ENCODE measurements at regions not wholly inside any gene's neighbourhood (a gene's known extent, or its start where the extent isn't known, plus 50 kb on each side); places are given as distances from the start of the nearest gene placed in this dataset.
A peak's percentile ranks its signal among the peaks of the same experiment; 100 is the strongest.

DNA sequence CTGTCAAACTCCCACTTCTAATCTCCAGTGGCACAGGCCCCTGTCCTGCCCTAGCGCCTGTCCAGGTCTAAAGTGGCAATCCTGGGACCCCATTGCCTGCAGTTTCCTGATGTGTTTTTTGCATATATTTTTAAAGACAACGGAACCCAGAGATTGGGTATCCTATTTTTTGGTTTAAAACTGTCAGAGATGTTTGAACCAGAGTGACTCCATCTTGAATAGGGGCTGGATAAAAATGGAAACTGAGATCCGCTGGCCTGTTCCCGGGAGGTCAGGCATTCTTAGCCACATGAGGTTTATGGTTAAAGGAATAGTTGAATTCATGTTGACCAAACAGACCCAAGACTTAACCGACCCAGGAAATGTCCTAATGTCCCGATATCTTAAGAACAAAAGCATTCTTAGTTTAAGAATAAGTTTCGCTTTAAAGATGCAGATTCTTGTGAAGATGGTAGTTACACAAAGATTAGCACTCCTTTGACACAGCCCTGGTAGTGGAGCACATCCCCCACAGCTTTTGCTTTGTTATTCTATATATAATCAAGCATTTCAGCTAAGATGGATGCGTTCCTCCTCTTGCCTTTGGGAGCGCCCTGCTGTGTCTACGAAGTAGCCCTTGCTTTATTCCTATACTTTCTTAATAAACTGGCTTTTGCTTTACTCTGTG, 332.1 kb downstream of the UQCRFS1 start:
- no peak for DNase-seq

DNA sequence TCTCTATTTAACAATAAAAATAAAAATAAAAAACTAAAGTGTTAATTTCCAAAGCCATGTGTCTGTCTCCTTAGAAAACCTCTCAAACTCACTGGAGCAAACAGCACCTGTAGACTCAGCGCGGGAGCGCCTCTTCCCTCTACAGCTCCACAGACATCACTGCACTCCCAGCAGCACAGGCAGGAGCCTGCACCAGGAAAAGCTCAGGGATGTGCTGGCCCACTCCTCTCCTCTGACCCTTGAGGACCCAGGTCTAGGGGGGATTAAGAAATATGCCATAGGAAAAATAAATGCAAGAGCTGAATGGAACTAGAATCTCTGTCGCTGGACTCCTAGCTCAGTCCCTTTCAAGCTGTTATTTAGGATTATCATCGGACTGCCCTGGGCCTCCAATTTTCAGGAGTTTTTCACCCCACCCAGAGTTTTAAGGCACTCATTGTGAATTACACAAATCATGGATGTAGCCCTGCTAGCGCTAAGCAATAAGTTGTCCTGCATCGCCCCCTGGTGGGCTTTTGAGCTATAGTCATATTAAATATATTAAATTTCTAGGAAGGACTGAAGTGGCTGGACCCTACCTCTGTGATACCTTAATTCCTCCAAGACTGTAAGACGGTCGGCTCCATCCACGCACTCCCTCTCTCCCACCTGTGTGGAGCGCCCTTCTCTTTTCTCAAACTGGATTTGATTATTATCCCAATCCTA, 333.9 kb downstream of the UQCRFS1 start:
- peak; percentile 91 for DNase-seq

DNA sequence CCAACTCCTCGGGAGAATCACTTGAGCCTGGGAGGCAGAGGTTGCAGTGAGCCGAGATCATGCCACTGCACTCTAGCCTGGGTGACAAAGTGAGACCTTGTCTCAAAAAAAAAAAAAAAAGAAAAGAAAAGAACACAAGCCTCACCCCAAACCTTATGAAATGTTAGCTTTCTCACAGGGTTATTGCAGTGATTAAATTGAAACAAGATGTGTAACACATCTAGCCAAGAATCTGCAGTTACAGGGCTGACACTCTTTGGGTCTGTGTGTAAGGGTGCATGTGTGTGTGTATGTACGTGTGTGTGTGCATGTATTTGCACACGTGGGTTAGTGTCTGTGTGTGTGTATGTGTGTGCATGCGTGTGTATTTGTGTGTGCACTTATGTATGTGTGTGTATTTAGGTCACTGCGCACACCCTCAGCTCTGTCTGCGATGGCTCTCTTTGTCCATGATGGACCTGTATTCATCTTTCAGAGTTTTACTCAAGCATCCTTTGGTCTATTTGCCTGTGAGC, 336.3 kb downstream of the UQCRFS1 start:
- peak; percentile 13 for DNase-seq

DNA sequence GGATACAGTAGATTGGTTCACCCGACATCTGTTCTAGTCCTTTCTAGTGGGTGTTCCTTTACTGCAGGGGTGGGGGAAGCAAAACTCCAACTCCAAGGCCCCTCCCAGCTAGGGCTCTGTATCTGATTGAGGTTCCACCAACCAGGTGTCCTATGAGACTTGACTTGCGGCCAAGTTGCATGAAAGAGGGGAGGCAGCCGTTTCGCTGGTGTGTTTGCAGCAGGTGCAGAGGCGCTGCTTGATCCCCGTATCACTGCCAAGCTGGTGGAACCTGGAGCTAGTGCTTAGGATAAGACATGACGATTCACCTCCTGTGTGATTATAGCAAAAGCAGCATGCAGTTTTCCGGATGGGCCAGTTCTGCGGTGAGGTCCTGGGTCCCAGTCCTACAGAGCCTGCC, 338.2 kb downstream of the UQCRFS1 start:
- no peak for DNase-seq

DNA sequence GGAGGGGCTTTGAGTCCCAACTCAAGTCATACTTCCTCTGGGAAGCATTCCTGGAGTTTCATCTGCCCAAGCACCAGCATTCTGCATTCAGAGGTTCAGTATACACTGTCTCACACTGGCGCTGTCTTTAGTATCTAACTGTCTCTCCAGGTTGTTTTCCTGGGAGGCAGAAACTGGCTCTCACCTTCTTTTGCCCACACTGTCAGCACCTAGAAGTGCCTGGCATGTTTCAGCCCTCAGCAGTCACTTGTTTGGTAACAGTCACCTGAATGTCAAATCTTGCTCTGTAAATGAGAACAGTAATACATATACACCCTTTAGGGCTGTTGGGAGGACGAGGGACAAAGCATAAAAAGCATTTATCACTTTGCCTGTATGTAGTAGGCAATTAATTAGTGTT, 339.6 kb downstream of the UQCRFS1 start:
- DNase-seq = no peak

DNA sequence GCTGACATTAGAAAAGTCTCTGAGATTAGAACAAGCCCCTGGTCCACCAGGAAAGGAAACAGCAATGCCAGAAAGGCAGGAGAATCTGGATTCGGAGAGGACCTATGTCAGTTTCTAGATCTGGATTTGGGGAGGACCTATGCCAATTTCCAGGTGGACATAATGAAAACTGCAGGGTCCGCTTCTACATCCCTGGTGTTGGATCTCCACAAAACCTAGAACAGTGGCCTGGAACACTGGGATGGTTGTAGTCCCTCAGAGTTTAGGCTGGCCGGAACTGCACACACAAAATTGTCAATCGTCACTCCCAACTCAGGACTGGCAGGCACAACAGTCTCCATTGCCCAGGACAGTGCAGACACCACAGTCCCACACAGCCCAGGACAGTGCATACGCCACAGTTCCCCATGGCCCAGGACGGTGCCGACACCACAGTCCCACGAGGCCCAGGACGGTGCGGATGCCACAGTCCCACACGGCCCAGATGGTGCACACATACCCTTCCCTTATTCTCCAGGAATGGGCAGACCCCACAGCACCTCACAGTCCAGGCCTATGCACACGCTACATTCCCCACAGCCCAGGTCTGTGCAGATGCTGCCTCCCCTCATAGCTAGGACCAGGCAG, 341.7 kb downstream of the UQCRFS1 start:
- DNase-seq = no peak

DNA sequence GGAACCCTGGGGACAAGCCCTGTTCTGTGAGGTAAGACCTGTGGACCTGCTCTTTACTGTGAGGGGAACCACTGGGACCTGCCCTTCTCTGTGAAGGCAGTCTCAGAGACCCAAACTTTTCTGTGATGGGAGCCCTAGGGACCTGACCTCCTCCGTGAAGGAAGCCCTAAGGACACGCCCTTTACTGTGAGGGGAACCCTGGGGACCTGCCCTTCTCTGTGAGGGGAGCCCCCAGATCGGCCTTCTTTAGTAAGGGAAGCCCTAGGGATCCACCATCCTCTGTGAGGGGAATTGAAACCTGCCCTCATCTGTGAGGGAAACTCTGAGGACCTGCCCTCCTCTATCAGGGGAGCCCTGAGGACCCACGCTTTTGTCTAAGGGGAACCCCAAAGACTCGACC, 343.5 kb downstream of the UQCRFS1 start:
- no peak for DNase-seq

DNA sequence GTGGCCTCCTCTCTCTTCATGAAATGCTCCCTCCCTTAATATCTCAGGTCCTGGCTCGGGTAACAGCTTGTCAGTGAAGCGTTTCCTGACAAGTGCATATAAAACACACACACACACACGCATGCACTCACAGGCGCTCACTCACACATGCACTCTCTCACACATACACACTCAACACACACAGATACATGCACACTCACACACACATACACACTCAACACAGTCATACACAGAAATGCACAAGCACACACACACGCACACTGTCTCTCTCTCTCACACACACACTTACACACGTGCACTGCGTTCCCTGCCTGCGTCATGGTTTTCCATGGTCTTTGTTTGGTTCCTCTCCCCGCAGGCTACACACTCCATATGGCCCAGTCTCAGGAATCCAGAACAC, 344.1 kb downstream of the UQCRFS1 start:
- DNase-seq = no peak

DNA sequence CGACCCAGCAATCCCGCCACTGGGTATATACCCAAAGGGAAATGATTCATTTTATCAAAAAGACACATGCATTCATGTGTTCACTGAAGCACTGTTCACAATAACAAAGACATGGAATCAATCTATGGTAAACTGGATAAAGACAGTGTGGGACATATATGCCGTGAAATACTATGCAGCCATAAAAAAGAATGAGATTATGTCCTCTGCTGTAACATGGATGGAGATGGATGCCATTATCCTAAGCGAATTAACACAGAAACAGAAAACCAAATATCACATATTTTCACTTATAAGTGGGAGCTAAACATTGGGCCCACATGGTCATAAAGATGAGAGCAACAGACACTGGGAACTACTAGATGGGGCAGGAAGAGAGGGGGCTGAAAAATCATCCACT, 345.0 kb downstream of the UQCRFS1 start:
- no peak for DNase-seq

DNA sequence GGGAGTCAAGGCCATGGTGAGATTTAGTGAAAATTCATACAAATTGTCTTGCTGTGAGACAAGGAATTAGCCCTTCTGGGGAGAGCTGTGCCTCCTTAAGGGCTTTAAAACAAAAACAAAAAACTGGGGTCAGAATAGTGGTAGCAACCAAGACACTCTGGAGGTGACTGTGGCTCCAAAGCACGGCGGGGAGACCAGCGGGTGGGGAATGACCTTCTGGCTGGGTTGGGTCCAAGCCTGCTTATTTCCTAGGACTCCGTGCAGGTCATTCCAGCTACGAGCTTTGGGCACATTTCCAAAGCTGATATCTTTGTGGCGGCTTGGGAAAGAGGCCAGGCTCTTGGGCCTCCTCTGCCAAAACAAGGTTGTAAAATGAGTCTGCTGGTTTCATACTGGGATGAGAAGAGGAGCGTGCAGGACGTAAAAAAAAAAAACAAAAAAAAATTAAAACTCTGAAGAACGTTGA, 348.3 kb downstream of the UQCRFS1 start:
- DNase-seq = no peak

DNA sequence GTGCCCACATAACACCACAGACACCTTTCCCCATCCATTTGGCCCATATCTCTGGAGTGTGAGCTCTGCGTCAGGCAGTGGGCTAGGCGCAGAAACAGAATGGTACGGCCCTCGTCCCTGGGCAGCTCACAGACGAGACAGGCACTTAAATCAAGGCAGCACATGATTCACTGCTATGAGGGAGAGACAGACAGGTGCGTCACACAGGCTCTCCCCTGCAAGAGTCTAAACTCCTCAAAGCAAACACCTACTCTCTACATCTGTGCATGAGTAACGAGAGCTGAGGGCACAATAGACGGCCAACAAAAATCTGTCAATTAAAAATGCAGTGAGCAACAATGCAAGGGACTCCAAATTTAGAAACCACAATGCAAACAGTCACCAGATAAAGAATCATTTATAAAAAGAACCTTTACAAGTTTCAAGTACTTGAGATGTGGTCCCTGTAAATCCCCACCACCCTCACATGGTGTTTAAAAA, 348.9 kb downstream of the UQCRFS1 start:
- no peak for DNase-seq

DNA sequence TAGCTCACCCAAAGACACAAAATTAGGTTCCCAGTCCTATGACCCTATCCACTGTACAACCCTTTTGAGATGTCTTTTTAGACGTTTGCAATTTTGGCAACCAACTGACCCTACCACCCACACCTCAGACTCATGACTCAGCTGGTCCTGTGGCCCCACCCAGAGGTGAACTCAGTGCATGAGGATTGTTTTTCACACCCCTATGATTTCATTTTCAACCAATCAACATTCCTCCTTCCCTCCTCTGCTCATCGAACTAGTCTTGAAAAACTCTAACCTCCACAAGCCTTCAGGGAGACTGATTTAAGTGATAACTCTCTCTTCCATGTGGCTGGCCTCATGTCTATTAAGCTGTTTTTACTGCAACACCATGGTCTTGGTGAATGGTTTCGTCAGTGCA, 350.7 kb downstream of the UQCRFS1 start:
- no peak for DNase-seq

DNA sequence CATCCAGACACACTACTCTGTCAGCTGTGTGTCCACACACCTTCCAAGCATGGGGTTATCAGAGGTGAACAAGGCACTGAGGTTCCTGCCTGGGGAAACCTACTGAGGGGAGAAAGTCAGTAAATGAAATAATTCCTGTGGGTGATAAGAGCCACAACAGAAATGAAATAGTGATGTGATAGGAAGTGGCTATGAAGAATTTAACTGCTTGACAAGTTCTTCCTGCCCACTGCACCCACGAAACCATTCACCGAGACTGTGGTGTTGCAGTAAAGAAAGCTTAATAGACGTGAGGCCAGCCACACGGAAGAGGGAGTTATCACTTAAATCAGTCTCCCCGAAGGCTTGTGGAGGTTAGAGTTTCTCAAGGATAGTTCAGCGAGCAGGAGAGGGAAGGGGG, 353.1 kb downstream of the UQCRFS1 start:
- DNase-seq = no peak

DNA sequence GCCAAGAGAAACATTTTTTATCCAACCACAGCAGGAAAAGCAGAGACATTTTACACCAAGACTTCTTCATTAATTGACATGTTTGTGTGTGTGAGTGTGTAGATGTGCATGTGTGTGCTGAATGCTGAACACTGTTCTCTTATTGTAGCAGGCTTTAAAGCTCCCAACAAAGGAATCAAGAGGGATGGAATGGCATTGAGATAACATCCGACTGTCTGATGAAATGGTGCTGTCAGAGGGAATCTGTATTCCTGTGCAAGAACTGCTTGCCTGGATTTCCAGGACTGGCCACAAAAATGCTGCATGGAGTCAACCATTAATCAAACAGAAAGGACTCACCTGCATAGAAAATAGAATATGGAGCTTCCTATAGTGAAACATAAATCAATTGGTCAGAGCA, 354.0 kb downstream of the UQCRFS1 start:
- DNase-seq = no peak

DNA sequence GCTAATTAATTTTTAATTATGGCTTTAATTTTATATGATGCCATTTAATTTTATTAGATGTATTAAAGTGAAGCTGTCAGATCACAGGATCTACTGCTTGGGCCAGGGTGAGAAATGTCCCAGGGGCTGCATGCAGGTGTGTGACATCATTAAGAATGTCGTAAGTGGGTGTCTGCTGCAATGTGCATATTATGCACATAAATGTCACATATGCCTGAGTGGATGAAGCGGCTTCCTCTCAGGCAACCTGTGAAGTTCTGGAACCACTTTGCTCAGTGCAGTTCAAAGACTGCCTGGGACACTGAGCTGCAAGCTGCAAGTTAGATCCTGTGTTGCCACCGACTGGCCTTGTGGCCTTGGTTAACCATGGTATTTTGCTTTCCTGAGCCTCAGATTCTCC, 355.0 kb downstream of the UQCRFS1 start:
- DNase-seq = no peak

DNA sequence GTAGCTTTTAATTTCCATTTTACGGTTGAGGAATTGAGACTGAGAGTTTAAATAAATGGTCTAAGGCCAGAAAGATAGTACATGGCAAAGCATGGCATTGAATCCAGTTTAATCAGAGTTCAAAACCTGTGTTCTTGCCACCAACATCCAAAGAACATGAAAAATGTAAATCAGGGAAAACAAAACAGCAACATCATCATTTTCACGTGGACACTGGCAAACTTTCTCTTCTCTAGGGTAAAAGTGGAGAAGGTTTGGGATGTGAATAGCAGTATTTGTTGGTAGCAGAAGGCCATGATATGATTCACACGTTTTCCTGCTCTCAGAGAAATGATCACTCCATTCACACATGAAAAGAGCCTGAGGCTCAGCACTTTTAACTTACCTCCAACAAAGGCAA, 357.7 kb downstream of the UQCRFS1 start:
- DNase-seq = no peak

DNA sequence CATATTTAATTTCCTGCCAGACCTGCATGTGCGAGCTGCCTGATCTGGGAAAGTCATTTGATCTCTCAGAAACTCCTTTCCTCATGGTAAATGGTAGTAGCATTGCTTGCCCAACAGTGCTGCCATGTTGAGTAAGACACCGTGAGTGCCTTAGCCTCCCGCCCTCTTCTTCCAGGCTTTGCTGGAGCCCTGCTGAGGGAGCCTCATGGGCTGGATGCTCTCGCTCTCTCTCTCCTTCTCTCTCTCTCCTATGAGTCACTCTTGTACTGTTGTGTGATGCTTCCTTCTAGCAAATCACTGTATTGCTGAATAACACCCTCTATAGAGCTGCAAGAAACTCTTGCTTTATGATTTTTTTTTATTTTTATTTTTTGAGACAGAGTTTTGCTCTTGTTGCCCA, 365.5 kb downstream of the UQCRFS1 start:
- no peak for DNase-seq

DNA sequence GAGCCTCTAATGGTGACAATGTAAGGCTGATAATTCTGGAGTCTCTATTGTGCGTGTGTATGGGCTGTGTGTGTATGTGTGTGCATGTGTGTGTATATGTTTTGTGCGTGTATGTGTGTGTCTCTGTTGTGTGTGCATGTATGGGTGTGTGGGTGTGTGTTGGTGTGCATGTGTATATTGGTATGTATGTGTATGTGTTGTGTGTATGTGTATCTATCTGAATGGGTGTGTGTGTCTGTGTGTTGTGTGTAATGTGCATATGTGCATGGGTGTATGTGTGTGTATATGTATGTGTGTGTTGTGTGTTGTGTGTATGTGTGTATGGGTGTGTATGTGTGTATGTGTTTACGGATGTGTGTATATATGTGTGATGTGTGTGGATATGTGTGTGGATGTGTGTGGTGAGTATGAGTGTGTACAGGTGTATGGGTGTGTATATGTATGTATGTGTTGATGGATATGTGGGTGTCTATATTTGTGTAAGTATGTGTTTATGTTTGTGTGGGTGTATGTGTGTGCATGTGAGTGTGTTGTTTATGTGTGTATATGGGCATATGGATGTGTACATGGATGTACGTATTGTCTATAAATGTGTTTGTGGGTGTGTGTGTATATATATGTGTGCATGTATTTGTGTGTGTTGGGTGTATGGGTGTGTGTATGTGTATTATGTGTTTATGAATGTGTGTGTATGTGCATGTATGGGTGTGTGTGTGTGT, 366.7 kb downstream of the UQCRFS1 start:
- DNase-seq = no peak

DNA sequence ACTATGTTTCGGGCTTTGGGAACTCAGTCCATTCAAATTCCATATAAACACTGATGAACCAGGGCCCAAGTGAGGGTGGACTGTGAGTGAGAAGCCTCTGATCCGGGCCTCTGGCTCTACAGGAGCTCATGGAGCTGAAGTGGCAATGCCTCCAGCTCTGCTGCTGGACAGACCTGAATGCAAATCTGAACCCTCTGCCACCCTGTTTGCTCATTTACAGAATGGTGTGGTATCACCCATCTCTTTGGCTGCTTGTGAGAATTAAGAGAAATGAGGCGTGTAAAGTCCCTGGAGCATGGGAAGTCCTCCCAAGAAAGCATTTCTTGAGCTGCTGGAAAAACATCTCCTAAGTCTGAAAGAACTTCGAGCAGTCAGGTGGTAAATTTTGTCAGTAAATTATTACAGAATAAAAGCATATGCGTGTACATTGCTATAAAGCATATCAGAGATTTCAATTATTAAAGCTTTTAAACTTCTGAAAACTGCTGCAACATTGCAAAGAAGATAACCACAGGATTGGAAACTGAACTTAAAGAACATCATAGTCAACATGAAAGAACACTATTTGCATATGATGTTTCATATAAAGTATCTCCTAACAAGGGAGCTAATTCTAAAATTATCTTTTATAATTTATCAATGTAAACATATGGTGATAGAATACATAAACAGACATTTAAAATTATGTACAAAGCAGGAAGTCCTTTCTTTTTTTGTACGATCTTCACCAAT, 369.0 kb downstream of the UQCRFS1 start:
- no peak for DNase-seq

DNA sequence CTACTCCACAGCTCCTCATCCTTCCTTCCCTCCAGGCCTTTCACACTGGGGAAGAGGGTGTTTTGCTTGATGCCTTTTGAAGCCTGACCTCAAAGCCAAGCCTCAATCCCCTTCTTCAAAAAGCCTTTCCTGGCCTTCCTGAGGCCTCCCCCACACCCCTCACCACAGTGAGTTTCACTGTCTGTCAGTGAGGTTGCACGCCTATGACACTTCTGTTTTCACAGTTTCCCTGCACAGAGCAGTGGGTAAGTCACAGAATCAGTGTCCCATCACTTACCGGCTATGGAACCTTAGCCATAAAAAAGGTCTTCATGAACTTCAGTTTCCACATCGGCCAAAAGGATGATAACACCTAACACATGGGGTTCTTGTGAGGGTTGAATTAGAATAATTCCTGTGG, 371.4 kb downstream of the UQCRFS1 start:
- DNase-seq = no peak

DNA sequence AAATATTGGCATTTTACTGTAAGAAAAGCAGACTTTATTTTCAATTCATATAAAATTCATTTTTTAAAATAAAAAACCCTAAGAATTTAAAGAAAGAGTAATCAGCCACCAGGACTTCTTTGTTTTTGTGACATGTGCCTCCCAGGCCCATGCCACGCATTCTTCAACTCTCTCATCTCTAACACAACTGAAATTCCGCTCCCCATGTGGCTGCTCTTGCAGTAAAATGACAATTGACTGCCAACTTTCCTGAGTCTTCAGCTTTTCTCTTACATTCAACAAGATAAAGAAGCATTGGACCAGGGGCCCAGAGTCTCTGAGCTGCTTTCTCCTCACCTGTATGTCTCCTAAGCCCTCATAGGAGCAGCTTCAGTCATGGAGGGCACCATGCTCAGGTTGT, 372.1 kb downstream of the UQCRFS1 start:
- no peak for DNase-seq

DNA sequence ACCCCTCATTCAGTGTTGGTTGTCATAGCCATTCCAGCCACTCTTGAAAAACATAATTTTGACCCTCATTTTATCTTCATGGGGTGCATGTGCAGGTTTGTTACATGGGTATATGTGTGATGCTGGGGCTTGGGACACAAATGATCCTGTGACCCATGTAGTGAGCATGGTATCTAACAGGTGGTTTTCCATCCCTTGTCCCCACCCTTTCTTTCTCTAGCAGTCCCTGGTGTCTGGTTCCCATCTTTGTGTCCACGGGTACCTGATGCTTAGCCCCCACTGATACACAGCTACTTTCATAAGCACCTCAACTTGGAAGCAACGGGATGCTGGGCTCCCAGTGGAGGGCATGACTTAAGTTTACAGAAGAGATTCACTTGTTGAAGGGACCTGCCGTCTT, 373.5 kb downstream of the UQCRFS1 start:
- no peak for DNase-seq

Data from tongue (tissue), 1 donor.